ENCODE measurements at regions not wholly inside any gene's neighbourhood (a gene's known extent, or its start where the extent isn't known, plus 50 kb on each side); places are given as distances from the start of the nearest gene placed in this dataset.
"Not testable (repeated sequence)": the region's sequence is repeated elsewhere in the genome, so short reads cannot be mapped to it uniquely, and the experiment has no call there.

DNA sequence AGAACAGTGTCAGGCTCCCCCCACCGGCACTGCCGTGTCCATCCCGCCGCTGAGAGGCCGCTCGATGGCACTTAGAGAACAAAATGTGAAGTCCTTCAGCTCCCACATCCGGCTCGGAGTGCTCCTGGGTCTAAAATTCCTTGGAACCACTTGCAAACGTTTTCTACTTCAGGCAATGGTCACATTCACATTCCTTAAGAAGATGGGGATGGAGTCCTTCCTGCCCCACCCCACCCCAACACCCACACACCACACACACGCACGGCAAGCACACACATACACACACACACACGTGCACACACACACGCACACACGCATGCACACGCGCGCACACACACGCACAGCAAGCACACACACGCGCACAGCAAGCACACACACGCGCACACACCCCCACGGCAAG is 83.4 kb downstream of the SOX1 start:
- no peak for DNase-seq

DNA sequence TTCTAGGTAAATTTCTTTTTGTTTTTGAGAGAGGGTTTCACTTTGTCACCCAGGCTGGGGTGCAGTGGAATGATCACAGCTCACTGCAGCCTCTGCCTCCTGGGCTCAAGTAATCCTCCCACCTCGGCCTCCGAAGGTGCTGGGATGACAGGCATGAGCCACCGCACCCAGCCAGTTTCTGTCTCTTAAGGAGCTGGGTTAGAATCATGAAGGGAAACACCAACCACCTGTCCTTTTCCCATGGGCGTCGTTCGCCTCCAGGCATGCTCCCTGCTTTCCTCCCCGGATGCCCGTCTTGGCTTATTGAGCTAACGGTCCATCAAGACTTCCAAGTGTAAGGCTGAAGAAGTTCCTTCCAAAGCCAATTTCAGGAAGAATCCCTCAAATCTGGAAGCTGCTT is 85.9 kb downstream of the SOX1 start:
- no peak for DNase-seq

DNA sequence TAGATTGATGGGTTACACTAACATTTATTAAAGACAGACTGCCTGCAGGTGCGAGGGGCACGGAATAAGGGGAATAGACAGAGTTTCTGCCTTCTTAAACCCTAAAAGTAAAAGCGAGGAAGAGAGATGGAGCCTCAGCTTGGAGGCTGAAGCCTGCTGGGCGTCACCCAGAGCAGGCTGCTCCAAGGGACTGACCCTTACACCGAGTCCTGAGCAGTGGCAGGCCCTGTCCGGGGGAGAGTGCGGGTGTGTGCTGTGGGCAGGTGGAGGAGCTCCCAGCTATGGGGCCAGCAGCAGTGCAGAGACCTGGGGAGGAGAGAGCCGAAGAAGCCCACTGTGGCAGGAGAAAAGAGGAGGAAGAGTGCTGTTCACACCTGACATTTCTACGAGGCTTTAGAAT is 86.4 kb downstream of the SOX1 start:
- no peak for DNase-seq

DNA sequence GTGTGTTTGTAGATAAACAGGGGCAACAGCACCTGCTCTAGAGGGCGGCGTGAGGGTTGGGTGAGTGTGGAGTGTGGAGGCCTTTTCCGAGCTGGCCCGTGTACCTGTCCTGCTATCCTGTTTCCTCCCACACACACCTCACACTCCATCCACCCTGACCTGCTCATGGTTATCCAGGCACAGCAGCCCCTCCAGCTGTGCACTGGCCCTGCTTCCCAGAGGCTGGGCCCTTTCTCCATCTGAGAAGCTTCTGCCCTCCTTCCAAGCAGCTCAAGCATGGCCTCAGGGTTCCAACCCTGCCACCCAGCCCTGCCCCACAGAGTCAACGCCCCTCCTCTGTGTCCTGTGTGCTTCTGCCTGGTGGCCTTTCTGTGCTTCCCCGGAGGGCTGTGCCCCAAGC is 86.9 kb downstream of the SOX1 start:
- DNase-seq, result no peak

DNA sequence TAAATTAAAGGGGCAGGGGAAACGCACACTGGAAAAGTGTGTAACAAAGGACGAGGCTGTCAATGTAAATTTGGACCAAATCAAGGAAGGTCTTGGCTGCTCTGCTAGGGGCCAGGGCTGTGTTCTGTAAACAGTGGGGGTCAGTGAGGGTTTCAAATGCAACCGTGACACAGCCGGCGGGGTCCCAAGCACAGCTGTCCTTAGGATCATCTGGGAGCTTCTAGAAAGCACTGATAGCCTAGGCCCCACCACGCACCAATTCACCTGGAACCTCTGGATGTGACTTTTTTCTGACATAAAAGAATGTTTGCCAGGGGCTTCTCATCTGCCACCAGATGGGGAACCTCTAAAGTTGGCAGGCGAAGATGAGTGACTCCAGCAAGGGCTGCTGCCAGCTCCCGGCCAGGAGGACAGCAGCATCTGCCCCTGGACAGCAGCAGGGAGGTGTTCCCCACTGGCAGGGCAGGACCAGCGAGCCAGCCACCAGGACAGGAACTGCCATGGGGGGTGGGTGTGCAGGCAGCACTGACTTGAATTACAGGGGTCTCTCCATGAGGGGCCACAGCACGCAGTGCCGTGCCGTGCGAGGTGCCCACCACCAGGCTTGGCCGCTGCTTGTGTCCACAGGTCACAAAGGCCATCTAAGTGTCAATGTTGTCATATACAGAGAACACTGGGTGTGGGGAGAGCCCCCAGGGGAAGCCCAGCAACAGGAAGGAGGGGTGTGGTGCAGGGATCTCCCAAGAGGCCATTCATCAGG is 87.5 kb downstream of the SOX1 start:
- DNase-seq, result no peak

DNA sequence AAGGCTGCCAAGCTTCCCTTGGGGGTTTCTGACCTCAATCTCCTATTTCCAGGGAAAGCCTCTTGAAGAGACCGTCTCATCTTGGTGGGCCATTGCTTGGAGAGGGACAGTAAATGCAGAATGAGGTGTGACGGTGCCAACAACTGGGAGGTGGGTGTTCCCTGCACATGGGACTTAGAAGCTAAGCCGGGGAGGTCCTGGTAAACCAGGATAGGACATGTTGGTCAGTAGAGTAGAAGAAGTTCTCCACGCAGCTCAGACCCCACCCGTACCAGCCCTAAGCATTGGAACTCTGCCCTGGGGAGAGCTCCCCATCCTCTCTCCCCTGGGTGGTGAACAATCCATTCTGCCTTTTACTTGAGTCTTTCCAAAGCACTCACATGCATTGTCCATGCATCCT is 92.0 kb downstream of the SOX1 start:
- DNase-seq, result no peak

DNA sequence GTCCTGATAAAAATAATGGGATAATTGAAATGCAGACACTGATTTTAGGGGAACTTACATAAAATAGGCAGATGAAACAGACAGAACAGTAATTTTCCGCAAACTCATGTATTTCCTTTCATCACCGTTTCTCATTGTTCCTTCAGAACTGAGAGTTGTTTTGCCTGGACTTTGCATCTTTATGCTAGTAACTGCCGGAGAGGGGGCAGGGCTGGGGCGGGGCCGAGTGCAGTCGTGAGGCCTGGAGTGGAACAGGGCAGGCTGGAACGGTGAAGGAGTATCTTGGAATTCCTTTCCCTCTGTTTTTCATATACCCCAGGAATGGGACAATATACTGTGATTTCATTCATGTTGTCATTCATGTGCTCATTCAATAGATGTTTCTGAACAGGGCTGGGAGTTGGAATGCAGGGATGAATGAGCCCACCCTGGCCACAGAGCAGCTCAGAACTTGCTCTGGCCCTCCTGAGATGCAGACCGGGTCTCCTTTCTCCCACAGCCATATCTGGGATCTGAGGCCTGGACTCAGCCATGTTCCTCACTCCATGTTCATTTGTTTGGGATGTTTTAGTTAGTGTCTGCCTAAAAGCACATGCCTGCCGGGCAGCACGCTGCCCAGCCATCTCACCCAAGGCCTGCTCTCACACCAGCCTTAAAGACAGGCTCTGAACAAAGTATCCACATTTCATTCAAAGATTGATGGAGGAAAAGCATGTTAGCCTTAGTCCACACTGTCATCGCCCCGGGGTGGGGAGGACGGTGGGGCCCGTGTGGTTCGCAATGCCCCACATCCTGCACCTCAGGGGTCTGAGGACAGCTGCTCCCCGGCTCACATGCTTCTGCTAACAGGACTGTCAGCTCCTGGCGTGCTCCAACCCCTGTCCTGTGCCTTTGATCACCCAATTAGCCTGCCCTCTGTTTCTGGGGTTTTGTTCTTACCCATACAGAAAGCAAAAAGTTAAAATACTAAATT is 92.9 kb downstream of the SOX1 start:
- DNase-seq, result no peak

DNA sequence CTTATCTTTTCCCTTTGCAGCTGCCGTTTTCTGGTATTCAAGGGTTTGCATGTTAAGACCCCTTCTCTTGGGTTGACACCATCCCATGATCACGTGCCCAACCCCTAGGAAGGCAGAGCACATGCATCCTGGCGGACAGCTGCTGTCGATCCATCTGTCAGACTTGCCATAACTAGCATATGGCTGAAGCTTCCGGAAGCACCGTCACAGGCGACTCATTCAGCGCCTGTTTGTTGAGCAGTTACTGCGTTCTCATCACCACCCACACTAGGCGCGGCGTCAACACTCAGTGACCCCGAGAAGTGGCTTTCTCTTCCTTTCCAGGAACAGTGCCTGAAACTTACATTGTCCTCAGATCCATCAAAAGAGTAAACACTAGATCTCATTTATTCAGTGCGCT is 93.6 kb downstream of the SOX1 start:
- no peak for DNase-seq

DNA sequence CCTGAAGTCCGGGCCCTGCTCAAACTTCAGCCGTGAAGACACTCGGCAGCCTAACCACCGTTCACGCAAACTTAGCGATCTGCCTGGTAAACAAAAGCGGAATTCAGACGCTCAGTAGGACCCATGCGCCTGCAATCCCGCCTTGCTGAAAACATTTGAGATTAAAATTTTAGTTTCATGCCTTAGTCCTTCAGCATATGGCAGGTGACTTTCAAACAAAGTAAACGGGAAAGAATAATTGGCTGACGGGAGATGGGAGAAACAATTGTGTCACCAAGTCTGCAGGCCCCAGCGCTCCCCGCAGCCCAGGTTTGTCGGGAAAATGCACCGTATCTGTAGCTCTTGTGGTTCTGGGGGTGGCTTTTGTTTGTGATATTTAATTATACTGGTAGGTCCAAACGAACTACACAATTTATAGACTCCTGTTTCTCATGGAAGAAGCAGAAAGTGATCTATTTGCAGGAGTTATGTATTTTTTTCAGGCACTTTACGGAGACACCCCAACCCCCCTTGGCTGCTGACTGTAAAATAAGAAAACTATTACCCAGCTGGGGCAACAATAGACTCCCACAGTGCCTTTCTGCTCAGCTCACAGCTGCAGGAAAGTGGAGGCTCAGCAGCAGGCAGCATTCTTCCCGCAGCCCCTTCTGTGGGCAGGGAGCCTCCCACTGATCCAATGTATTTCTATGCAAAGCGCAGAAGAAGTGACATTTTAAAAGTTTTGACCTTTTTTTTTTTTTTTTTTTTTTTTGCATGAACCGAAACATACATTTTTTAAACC is 94.8 kb downstream of the SOX1 start:
- DNase-seq, result no peak

DNA sequence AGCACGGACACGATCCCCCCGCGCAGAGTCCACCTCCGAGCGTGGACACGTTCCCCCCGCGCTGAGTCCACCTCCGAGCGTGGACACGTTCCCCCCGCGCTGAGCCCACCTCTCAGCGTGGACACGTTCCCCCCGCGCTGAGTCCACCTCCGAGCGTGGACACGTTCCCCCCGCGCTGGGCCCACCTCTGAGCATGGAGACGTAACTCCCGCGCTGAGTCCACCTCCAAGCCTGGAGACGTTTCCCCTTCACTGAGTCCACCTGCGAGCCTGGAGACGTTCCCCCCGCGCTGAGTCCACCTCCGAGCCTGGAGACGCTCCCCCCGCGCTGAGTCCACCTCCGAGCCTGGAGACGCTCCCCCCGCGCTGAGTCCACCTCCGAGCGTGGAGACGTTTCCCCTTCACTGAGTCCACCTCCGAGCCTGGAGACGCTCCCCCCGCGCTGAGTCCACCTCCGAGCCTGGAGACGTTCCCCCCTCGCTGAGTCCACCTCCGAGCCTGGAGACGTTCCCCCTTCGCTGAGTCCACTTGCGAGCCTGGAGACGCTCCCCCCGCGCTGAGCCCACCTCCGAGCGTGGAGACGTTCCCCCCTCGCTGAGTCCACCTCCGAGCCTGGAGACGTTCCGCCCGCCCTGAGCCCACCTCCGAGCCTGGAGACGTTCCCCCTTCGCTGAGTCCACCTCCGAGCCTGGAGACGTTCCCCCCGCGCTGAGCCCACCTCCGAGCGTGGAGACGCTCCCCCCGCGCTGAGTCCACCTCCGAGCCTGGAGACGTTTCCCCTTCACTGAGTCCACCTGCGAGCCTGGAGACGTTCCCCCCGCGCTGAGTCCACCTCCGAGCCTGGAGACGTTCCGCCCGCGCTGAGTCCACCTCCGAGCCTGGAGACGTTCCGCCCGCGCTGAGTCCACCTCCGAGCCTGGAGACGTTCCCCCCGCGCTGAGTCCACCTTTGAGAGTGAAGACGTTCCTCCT is 97.0 kb downstream of the SOX1 start:
- DNase-seq, result not testable (repeated sequence)

DNA sequence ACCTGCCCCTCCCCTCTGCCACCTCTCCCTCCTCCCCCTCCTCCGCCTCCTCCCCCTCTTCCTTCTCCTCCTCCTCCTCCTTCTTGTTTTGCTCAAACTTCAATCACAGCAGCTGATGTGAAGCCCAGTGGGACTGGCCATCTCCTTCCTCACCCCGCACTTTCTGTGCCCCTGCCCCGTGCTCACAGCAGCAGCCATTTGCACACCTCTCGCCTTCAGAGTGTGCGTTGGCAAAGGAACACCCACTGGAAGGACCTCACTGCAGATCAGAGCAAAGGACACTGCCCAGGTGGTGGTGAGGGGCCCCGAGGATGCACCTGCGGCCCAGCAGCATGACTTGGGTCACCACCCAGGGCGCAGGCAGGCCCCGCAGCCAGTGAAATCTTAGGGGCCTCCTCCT is 98.8 kb downstream of the SOX1 start:
- no peak for DNase-seq

DNA sequence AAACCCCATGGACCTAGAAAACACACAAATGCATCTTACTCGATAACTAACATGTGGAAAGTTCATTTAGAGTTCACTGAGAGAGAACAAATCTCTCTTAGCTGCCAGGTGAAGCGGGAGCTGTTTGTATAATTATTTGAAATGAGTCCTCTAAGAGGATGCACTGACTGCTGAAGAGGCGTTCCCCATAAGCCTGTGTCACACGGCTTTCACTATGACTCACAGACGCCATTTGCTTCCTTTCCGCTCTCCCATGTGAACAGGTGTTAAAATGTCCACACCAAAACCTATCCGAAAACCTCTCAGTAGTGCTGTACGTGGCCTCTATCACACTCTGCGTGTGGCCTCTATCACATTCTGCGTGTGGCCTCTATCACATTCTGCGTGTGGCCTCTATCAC is 101.8 kb downstream of the SOX1 start:
- DNase-seq, result no peak

DNA sequence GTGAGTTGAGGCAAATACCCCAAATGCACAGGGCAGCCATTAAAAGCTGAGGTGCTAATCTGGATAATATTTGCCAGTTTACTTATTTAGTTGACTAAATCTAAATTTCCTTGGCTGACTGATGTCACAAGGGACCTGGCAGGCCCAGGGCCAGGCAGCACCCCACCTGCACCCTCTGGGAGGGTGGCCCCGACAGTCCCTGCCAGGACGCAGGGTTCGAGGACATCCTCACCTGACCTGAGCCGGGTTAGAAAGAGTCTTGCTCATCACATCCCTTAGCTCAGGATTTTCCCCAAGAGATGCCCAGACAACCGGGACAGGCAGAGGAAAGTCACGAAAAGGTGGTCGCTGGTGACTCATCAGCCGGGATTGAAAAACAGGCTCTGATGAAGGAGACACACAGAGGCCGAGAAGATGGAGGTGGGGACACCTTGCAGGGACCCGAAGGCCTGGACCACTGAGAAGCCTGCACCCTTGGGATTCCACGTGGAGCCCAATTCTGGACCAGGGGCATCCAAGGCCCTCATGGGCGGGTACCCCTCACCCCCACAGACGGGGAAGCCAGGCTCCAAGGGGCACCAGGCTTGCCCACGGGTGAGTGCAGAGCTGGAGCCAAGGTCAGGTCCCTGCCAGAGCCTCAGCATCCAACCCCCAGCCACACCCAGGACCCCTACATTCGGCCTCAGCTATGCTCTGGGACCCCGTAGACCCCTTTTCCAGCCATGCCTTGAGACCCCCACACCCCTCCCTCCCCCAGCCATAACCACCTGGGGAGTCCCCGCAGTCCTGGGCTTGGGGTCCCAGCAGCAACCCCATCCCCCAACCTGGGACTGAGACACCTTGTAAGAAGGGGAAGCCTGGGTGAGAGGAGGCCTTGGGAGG is 103.2 kb downstream of the SOX1 start:
- DNase-seq, result no peak

DNA sequence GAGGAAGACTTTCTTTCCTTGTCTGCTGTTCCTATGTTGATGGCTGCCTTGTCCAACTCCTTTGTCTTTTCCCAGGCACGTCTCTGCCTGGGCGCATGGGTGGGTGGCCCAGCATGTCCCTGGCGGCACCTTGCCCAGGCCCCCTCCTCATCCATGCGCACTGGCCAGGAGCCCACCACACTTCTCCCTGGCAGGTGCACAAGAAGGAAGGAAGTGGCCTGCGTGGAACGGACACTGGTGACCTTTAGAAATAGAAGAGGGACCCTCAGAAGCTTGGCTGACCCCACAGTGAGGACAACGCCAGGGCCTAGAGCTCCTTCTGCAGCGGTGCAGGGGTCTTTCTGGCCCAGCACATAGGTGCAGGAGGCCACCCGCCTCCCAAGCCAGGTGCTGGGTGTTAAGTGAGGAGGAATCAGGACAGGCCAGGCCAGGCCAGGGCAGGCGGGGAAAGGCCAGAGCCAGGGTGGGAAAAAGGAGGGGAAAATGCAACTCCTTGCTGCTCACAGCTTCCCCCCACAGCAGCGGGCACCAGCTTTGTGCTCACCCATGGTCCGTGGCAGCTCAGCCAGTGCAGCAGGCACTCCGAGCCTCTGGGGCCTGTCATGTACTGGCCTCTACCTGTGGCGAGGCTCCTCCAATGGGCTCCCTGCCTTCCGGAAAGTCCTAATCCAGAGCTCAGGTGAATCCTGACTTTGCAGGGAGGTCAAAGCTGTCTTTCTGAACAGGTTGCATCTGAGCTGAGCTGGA is 104.0 kb downstream of the SOX1 start:
- no peak for DNase-seq

DNA sequence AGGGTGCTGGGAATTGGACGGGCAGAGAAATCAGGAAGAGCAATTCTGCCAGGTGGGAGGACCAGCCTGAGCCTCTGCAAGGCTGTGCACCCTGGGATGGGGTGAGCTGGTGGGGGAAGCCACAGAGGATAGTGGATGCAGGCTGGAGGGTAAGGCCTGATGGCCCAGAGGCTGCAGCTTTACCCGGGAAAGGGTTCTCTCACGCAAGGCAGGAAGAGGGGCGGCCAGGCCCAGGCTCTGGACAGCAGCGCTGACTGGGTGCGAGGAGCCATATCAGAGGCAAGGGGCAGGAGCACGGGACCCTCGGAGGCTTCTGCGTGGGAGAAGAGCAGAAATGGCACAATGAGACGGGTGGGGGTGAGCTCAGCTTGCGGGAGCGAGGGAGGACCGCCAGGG is 104.6 kb downstream of the SOX1 start:
- DNase-seq, result no peak

DNA sequence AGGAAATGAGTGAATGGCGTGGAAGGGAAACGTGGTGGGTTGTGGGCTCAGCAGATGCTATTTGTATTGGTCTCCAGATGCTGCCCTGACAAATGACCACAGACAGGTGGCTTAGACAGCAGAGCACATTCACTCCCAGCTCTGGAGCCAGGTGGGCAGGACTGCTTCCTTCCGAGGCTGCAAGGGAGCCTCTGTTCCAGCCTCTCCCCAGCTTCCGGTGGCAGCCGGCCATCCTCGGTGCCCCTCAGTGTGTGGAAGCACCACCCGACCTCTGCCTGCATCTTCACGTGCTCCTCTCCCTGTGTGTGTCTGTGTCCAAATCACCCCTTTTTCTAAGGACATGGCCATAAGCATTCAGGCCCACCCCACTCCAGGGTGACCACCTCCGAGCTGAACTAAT is 105.1 kb downstream of the SOX1 start:
- no peak for DNase-seq

DNA sequence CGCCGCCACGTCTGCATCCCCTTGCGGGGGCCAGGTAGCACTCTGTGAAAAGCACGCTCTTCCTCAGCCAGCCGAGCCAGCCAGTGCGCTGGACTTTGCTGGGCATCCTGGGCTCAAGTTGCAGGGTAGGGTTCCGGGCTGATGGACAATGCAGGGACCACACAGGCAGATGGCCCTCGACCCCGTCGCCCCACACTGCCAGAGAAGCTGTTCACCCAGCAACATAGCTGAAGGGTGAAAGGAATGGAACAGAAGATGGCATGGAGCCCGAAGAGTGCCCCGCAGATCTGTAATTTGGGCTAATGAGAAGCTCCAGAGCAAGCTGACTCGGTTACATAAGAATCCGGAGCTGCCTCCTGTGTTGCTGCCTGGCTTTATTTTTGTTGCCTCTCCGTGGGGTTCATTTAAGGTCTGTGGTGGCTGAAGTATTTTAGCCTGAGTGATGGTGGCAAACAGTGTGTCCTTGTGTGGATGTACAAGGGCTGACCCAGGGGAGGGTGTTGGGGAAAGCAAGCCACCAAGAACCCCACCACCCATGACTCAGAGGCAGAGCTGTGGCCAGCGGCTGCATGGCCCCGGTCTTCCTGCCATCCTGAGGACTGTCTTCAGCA is 105.8 kb downstream of the SOX1 start:
- DNase-seq, result no peak

DNA sequence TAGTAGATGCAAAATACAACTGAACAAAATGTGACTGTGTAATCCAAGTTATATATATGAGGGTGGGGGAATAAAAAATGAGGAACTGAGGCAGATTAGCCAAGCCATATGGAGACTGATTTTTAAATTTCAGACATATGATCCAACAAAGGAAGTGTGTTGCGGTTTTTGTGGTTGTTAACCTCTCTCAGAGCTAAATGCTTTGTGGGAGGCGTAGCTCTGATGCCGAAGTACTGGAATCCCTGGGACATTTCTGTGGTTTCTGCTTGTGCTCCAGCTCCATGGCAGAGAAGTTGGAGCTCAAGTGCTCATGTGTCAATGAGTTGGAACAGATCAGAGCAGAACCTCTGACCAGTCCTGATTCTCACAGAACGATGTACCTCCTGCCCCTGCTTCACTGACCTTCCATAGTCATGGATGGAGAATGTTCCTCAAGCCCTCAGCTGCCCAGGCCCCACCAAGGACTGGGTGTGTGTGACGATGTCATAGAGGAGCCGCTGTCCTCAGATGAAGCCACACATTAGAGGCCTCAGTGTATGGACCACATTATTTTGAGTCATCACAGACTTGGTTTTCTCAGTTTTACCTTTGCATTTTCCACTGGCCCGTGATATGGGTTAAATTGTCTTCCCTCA is 107.6 kb downstream of the SOX1 start:
- no peak for DNase-seq

Measured in activated CD8-positive, alpha-beta memory T cell treated with anti-CD3 and anti-CD28 coated beads for 24 hours (primary cell).